HepG2 (cell line): ENCODE measurements at regions not wholly inside any gene's neighbourhood (a gene's known extent, or its start where the extent isn't known, plus 50 kb on each side); places are given as distances from the start of the nearest gene placed in this dataset.

Experiments
- FOXP1 ChIP-seq, 2 experiments: fragments of 450-650 bp in 1 of 2; IDR thresholded peaks; 2 replicates each; pipeline ENCODE4 v1.6.1; 2017 to 2018; ENCODE audit warnings: antibody characterized with exemption in 1 of 2
- GTF2F1 ChIP-seq: fragments of 150-350 bp; IDR thresholded peaks from 2 replicates; pipeline ENCODE4 v1.6.1; 2014; ENCODE audit warnings: low read length
- HDAC2 ChIP-seq: sonication (generic); formaldehyde crosslinking; IDR thresholded peaks from 2 replicates; pipeline ENCODE4 v1.4.0; 2020; ENCODE audit warnings: missing genetic modification reagents
- KAT7 ChIP-seq: IDR thresholded peaks from 2 replicates; pipeline ENCODE4 v1.6.1; 2018; ENCODE audit warnings: borderline replicate concordance, missing compliant biosample characterization
- KAT8 ChIP-seq: IDR thresholded peaks from 2 replicates; pipeline ENCODE4 v1.6.1; 2016; ENCODE audit warnings: missing genetic modification reagents, missing compliant biosample characterization
- NFE2L1 ChIP-seq: sonication (generic); formaldehyde crosslinking; IDR thresholded peaks from 2 replicates; pipeline ENCODE4 v1.4.0; 2020; ENCODE audit warnings: missing genetic modification reagents, mild to moderate bottlenecking, borderline replicate concordance
- POLR2A ChIP-seq, 2 experiments: IDR thresholded peaks; 2 replicates each; pipeline ENCODE4 v1.6.1; 2011; ENCODE audit warnings: low read depth in 2 of 2, low read length in 2 of 2, mild to moderate bottlenecking in 1 of 2, moderate library complexity in 1 of 2; ENCODE audit not compliant: insufficient read depth in 1 of 2
- YY1 ChIP-seq: IDR thresholded peaks from 2 replicates; pipeline ENCODE4 v1.6.1; 2011; ENCODE audit warnings: low read length, low read depth, moderate library complexity, mild to moderate bottlenecking; ENCODE audit not compliant: insufficient read depth, insufficient replicate concordance
- ZNF256 ChIP-seq: sonication (generic); formaldehyde crosslinking; conservative IDR thresholded peaks from 2 replicates; pipeline ENCODE4 v1.4.0; 2020; ENCODE audit warnings: missing genetic modification reagents
- ZNF704 ChIP-seq: sonication (generic); formaldehyde crosslinking; IDR thresholded peaks from 2 replicates; pipeline ENCODE4 v1.8.1; 2023; ENCODE audit warnings: mild to moderate bottlenecking, inconsistent platforms, moderate library complexity, missing genetic modification reagents, borderline replicate concordance
- ZNF777 ChIP-seq: sonication (generic); formaldehyde crosslinking; IDR thresholded peaks from 2 replicates; pipeline ENCODE4 v1.4.0; 2020; ENCODE audit warnings: missing genetic modification reagents
- TF ChIP-seq, protein P1 (sequence below): sonication (generic); formaldehyde crosslinking; IDR thresholded peaks from 2 replicates; pipeline ENCODE4 v1.4.0; 2020; ENCODE audit warnings: mild to moderate bottlenecking, missing genetic modification reagents

DNA sequence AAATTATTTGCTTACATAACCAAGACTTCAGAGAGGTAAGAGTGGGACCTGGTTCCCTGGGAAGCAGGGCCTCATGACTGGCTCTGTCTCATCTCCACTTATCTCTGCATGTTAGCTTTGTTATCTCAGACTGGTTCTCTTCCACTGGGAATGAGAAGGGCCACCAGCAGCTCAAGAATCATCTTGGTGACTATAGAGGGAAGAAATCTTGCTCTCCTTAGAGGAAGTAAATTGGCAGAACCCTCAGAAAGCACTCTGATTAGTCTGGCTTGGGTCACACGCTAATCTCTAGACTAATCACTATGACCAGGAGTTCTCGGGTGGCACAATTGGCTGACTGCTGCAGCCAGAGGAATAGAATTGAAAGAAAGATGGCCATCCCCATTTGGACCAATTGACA, 110.8 kb upstream of the KRAS start:
- TF ChIP-seq ZNF777 (CRISPR knock-in tag) = no peak
- TF ChIP-seq NFE2L1 (CRISPR knock-in tag) = no peak
- TF ChIP-seq KAT8 (CRISPR knock-in tag) = no peak
- TF ChIP-seq ZNF704 (CRISPR knock-in tag) = no peak
- no peak for TF ChIP-seq HDAC2 (CRISPR knock-in tag)
- no peak for TF ChIP-seq KAT7 (CRISPR knock-in tag)
- TF ChIP-seq GTF2F1 = no peak
- no peak for TF ChIP-seq ZNF256 (CRISPR knock-in tag)
- TF ChIP-seq YY1 = no peak
- no peak for TF ChIP-seq POLR2A (IDR thresholded peaks at IDR 0.05; ENCODE audit: insufficient read depth in 1 of 2, low read depth in 2 of 2, low read length in 2 of 2)
- TF ChIP-seq FOXP1 (IDR thresholded peaks at IDR 0.05) = no peak
- TF ChIP-seq FOXP1 (CRISPR knock-in tag; IDR thresholded peaks at IDR 0.05) = no peak
- TF ChIP-seq, protein P1, sequence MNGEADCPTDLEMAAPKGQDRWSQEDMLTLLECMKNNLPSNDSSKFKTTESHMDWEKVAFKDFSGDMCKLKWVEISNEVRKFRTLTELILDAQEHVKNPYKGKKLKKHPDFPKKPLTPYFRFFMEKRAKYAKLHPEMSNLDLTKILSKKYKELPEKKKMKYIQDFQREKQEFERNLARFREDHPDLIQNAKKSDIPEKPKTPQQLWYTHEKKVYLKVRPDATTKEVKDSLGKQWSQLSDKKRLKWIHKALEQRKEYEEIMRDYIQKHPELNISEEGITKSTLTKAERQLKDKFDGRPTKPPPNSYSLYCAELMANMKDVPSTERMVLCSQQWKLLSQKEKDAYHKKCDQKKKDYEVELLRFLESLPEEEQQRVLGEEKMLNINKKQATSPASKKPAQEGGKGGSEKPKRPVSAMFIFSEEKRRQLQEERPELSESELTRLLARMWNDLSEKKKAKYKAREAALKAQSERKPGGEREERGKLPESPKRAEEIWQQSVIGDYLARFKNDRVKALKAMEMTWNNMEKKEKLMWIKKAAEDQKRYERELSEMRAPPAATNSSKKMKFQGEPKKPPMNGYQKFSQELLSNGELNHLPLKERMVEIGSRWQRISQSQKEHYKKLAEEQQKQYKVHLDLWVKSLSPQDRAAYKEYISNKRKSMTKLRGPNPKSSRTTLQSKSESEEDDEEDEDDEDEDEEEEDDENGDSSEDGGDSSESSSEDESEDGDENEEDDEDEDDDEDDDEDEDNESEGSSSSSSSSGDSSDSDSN = no peak
